Keratinocyte (primary cell): ENCODE measurements at regions not wholly inside any gene's neighbourhood (a gene's known extent, or its start where the extent isn't known, plus 50 kb on each side); places are given as distances from the start of the nearest gene placed in this dataset.

Source experiments
- DNase-seq: peaks from one replicate; pipeline ENCODE4 v3.0.0-alpha.2; 2011; ENCODE audit warnings: low read depth, missing footprints, low spot score
- FAIRE-seq: peaks from 2 replicates; lab custom pipeline; 2011; peaks lifted over from hg19 to GRCh38; lab: Jason Lieb, UNC
- H2AFZ ChIP-seq: 2 replicates; pipeline ENCODE4 v1.6.0; 2012; ENCODE audit warnings: low read length, control low read depth, inconsistent platforms; ENCODE audit not compliant: control insufficient read depth
- H3K27ac ChIP-seq: 2 replicates; pipeline ENCODE4 v1.5.1; 2011; ENCODE audit warnings: low read length; ENCODE audit not compliant: control insufficient read depth, insufficient read depth
- H3K27me3 ChIP-seq: 3 replicates; pipeline ENCODE4 v1.6.0; 2011; ENCODE audit warnings: low read length; ENCODE audit not compliant: control insufficient read depth, insufficient read depth; ENCODE audit errors: extremely low read depth
- H3K36me3 ChIP-seq, 2 experiments: 2 replicates in 1 of 2; 3 replicates in 1 of 2; pipeline ENCODE4 v1.5.1; 2011; ENCODE audit warnings: low read length in 2 of 2, mild to moderate bottlenecking in 1 of 2; ENCODE audit not compliant: control insufficient read depth in 2 of 2, insufficient read depth in 2 of 2; ENCODE audit errors: extremely low read depth in 1 of 2
- H3K4me1 ChIP-seq: 3 replicates; pipeline ENCODE4 v1.5.1; 2011; ENCODE audit warnings: low read length; ENCODE audit not compliant: control insufficient read depth, insufficient read depth; ENCODE audit errors: extremely low read depth
- H3K4me2 ChIP-seq: 3 replicates; pipeline ENCODE4 v1.6.0; 2011; ENCODE audit warnings: low read depth, low read length; ENCODE audit not compliant: control insufficient read depth, insufficient read depth; ENCODE audit errors: extremely low read depth
- H3K4me3 ChIP-seq, 3 experiments: fragments of 200-600 bp in 1 of 3; sonication (generic) in 1 of 3; 2 replicates in 2 of 3; 3 replicates in 1 of 3; pipeline ENCODE4 v1.5.1; 2011 to 2016; ENCODE audit warnings: low read length in 3 of 3, mild to moderate bottlenecking in 3 of 3, control low read depth in 2 of 3, inconsistent platforms in 1 of 3, low read depth in 1 of 3, mixed read lengths in 1 of 3, mixed run types in 1 of 3, moderate library complexity in 1 of 3; ENCODE audit not compliant: control insufficient read depth in 2 of 3, insufficient read depth in 2 of 3; ENCODE audit errors: extremely low read depth in 1 of 3
- H3K79me2 ChIP-seq: 2 replicates; pipeline ENCODE4 v1.6.0; 2012; ENCODE audit warnings: low read length; ENCODE audit not compliant: control insufficient read depth, insufficient read depth
- H3K9ac ChIP-seq: 3 replicates; pipeline ENCODE4 v1.6.0; 2011; ENCODE audit warnings: low read length; ENCODE audit not compliant: control insufficient read depth, insufficient read depth; ENCODE audit errors: extremely low read depth
- H3K9me1 ChIP-seq: 3 replicates; pipeline ENCODE4 v1.6.0; 2011; ENCODE audit warnings: low read length; ENCODE audit not compliant: control insufficient read depth, insufficient read depth; ENCODE audit errors: extremely low read depth
- H3K9me3 ChIP-seq: 2 replicates; pipeline ENCODE4 v1.5.1; 2012; ENCODE audit warnings: low read depth, low read length; ENCODE audit not compliant: control insufficient read depth
- H4K20me1 ChIP-seq: 3 replicates; pipeline ENCODE4 v1.6.0; 2011; ENCODE audit warnings: low read length; ENCODE audit not compliant: control insufficient read depth, insufficient read depth; ENCODE audit errors: extremely low read depth
- CTCF ChIP-seq, 3 experiments: IDR thresholded peaks in 1 of 3; conservative IDR thresholded peaks in 1 of 3; optimal IDR thresholded peaks in 1 of 3; 2 replicates in 2 of 3; 3 replicates in 1 of 3; pipeline versions ENCODE3 to v1.5.1; 2011; ENCODE audit warnings: low read length in 3 of 3, mild to moderate bottlenecking in 3 of 3, moderate library complexity in 2 of 3, control low read depth in 1 of 3, inconsistent platforms in 1 of 3; ENCODE audit not compliant: insufficient read depth in 2 of 3; ENCODE audit errors: extremely low read depth in 1 of 3
- EZH2 ChIP-seq: IDR thresholded peaks from one replicate; pipeline ENCODE4 v1.6.1; 2012; ENCODE audit warnings: inconsistent platforms, mild to moderate bottlenecking, low read length, moderate library complexity
- dilution Hi-C: fragments of 300-500 bp; cut with MboI; formaldehyde crosslinking; loops from one replicate; pipeline ENCODE4 v1.7.0; 2020; ENCODE audit warnings: low sequenced_read_pairs; ENCODE audit not compliant: extremely low pct_ligation_motif_present

- dilution Hi-C loops = no loop called here
- Histone ChIP-seq H4K20me1 (no peaks in the 10 kb centered on the region), H3K79me2 (no peaks in the 10 kb centered on the region), H3K9me3 (no peaks in the 10 kb centered on the region), H3K9ac (no peak overlapping the region), H3K9me1 (no peaks in the 10 kb centered on the region), H3K4me1 (peaks cover 4% of the 10 kb centered on the region), H3K4me2 (no peak overlapping the region), H3K4me3 (no peak overlapping the region), H3K27ac (no peak overlapping the region), H3K36me3 (no peaks in the 10 kb centered on the region), H3K27me3 (peaks cover 32% of the 10 kb centered on the region), H2AFZ (no peak overlapping the region)
- TF ChIP-seq EZH2 (no peak), CTCF (optimal IDR thresholded peaks at IDR 0.05 in 1 of 3, IDR thresholded peaks at IDR 0.05 in 1 of 3, conservative IDR thresholded peaks at IDR 0.05 in 1 of 3; ENCODE audit: extremely low read depth in 1 of 3, insufficient read depth in 2 of 3, low read length in 3 of 3) (no peak)
- DNase-seq = no peak
- FAIRE-seq = no peak
Measured at GRCh38 chr5:1640421-1640881, 116.7 kb upstream of the LPCAT1 start.

GRCh38 chr5:1639757-1640156 is 116.0 kb upstream of the LPCAT1 start:
- Histone ChIP-seq H2AFZ (no peak overlapping the region), H3K27ac (no peak overlapping the region), H3K27me3 (peaks cover 25% of the 10 kb centered on the region), H3K9me1 (no peaks in the 10 kb centered on the region), H3K9me3 (no peaks in the 10 kb centered on the region), H4K20me1 (no peaks in the 10 kb centered on the region), H3K4me2 (no peak overlapping the region), H3K4me1 (no peaks in the 10 kb centered on the region), H3K9ac (no peak overlapping the region), H3K36me3 (no peaks in the 10 kb centered on the region), H3K4me3 (no peak overlapping the region), H3K79me2 (no peaks in the 10 kb centered on the region)
- TF ChIP-seq EZH2 (no peak), CTCF (optimal IDR thresholded peaks at IDR 0.05 in 1 of 3, IDR thresholded peaks at IDR 0.05 in 1 of 3, conservative IDR thresholded peaks at IDR 0.05 in 1 of 3; ENCODE audit: extremely low read depth in 1 of 3, insufficient read depth in 2 of 3, low read length in 3 of 3) (no peak)
- DNase-seq = no peak
- FAIRE-seq = no peak
- dilution Hi-C loops = no loop called here
